Mesendoderm (in vitro differentiated cells): ENCODE measurements at regions not wholly inside any gene's neighbourhood (a gene's known extent, or its start where the extent isn't known, plus 50 kb on each side); places are given as distances from the start of the nearest gene placed in this dataset.

Experiments used
- DNase-seq: peaks from one replicate; pipeline ENCODE4 v3.0.0; 2013
- H2AK5ac ChIP-seq: 2 replicates; pipeline ENCODE4 v1.6.1; 2013; ENCODE audit warnings: low read length, inconsistent platforms
- H2BK120ac ChIP-seq: 2 replicates; pipeline ENCODE4 v1.6.1; 2013; ENCODE audit warnings: low read depth, mild to moderate bottlenecking, low read length, moderate library complexity, mixed read lengths
- H2BK15ac ChIP-seq: replicated peaks from 2 replicates; pipeline ENCODE4 v1.6.1; 2013; ENCODE audit warnings: low read depth, mild to moderate bottlenecking, moderate library complexity
- H2BK5ac ChIP-seq: 2 replicates; pipeline ENCODE4 v1.6.1; 2013; ENCODE audit warnings: low read length, inconsistent platforms
- H3K18ac ChIP-seq: 2 replicates; pipeline ENCODE4 v1.6.1; 2013; ENCODE audit warnings: mild to moderate bottlenecking, low read length, mixed read lengths
- H3K23ac ChIP-seq: one replicate; pipeline ENCODE4 v1.6.1; 2013; ENCODE audit warnings: low read length
- H3K27ac ChIP-seq: 2 replicates; pipeline ENCODE4 v1.5.1; 2013; ENCODE audit warnings: low read depth, mild to moderate bottlenecking, inconsistent platforms, low read length, moderate library complexity
- H3K27me3 ChIP-seq: 2 replicates; pipeline ENCODE4 v1.6.1; 2013; ENCODE audit warnings: low read length, control low read depth, mild to moderate bottlenecking, inconsistent platforms; ENCODE audit not compliant: insufficient read depth, poor library complexity
- H3K36me3 ChIP-seq: 2 replicates; pipeline ENCODE4 v1.6.1; 2013; ENCODE audit warnings: low read length, inconsistent platforms; ENCODE audit not compliant: control insufficient read depth, insufficient read depth
- H3K4ac ChIP-seq: one replicate; pipeline ENCODE4 v1.6.1; 2013; ENCODE audit warnings: low read depth, mild to moderate bottlenecking, low read length, moderate library complexity
- H3K4me1 ChIP-seq: 2 replicates; pipeline ENCODE4 v1.6.1; 2013; ENCODE audit warnings: low read depth, low read length, inconsistent platforms; ENCODE audit not compliant: control insufficient read depth
- H3K4me2 ChIP-seq: 2 replicates; pipeline ENCODE4 v1.6.1; 2013; ENCODE audit warnings: low read length
- H3K4me3 ChIP-seq: 2 replicates; pipeline ENCODE4 v1.5.1; 2013; ENCODE audit warnings: mild to moderate bottlenecking, low read length
- H3K56ac ChIP-seq: one replicate; pipeline ENCODE4 v1.6.1; 2013; ENCODE audit warnings: low read length
- H3K79me1 ChIP-seq: 2 replicates; pipeline ENCODE4 v1.6.1; 2013; ENCODE audit warnings: low read length, inconsistent platforms
- H3K79me2 ChIP-seq: 2 replicates; pipeline ENCODE4 v1.6.1; 2013; ENCODE audit warnings: mild to moderate bottlenecking, low read length; ENCODE audit not compliant: control insufficient read depth, insufficient read depth
- H3K9ac ChIP-seq: 2 replicates; pipeline ENCODE4 v1.6.1; 2013; ENCODE audit warnings: low read length, inconsistent platforms
- H4K5ac ChIP-seq: one replicate; pipeline ENCODE4 v1.6.1; 2013; ENCODE audit warnings: low read length
- H4K8ac ChIP-seq: one replicate; pipeline ENCODE4 v1.6.1; 2013; ENCODE audit warnings: low read depth, mild to moderate bottlenecking, control low read depth, low read length, moderate library complexity
- WGBS: extraction: QIAGEN DNeasy Blood & Tissue Kit; methylation state at CpG from one replicate; pipeline ENCODE4 v1.1.7; 2013; ENCODE audit warnings: low lambda C conversion rate, missing lambda C conversion rate; ENCODE audit not compliant: insufficient coverage; ENCODE audit errors: extremely low coverage; 5-methylcytosine and 5-hydroxymethylcytosine counted together

DNA sequence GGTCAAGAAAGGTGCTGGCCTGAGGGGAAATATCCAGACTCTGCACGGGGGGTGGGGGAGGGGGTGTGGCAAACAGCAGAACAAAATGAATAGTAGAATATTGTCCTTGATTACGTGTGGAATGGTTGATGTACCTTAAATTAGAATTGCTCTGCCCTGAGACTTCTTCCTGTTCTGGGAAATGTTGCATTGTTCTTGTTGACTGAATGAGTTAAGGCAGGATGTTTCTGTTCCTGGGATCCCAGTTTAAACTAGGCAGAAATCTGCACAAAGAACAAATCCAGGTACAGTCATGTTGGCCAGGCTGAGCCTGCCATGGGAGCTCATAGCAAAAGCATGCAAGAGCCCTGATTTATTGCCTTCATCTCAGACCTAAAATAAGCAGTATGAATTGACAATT, 558.7 kb upstream of the VSTM2A start:
- Histone ChIP-seq H3K4me3 (no peak overlapping the region), H3K79me1 (no peaks in the 10 kb centered on the region), H3K56ac (no peak overlapping the region), H3K4me1 (no peaks in the 10 kb centered on the region), H3K23ac (no peak overlapping the region), H3K9ac (no peak overlapping the region), H3K36me3 (no peaks in the 10 kb centered on the region), H2BK5ac (no peak overlapping the region), H3K18ac (no peak overlapping the region), H4K8ac (no peak overlapping the region), H2BK120ac (no peak overlapping the region), H3K4ac (no peak overlapping the region), H2AK5ac (no peak overlapping the region), H3K79me2 (no peaks in the 10 kb centered on the region), H3K4me2 (no peak overlapping the region), H4K5ac (no peak overlapping the region), H3K27ac (no peak overlapping the region), H2BK15ac (no peak overlapping the region), H3K27me3 (no peaks in the 10 kb centered on the region)
- no CpG with 5 or more reads among the region's 2 CpGs for WGBS
- DNase-seq, result no peak

DNA sequence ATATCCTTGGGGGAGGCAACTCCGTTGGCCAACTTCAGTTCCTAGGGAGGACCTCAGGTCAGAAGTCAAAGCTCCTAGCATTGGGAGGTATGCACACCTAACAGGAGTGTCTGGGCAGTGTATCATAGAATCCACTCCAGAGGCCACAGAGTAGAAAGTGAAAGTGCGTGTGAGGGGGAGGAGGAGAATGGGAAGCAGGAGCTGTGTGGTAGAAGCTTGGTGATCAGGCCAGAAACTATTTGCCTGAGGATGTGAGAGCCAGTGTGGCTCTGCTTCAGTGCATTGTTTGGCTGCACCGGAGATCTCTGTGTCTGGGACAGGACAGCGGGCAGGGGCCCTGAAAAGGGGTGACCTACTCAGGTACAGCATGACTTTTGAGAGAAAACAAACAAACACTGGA, 557.4 kb upstream of the VSTM2A start:
- Histone ChIP-seq H3K23ac (no peak overlapping the region), H3K9ac (no peak overlapping the region), H3K4me1 (no peaks in the 10 kb centered on the region), H3K27ac (no peak overlapping the region), H4K5ac (no peak overlapping the region), H3K4ac (no peak overlapping the region), H3K18ac (no peak overlapping the region), H2BK15ac (no peak overlapping the region), H3K27me3 (no peaks in the 10 kb centered on the region), H2BK120ac (no peak overlapping the region), H4K8ac (no peak overlapping the region), H3K4me2 (no peak overlapping the region), H3K56ac (no peak overlapping the region), H3K4me3 (no peak overlapping the region), H2AK5ac (no peak overlapping the region), H3K79me2 (no peaks in the 10 kb centered on the region), H3K79me1 (no peaks in the 10 kb centered on the region), H3K36me3 (no peaks in the 10 kb centered on the region), H2BK5ac (no peak overlapping the region)
- peak; percentile 2 for DNase-seq
- WGBS, result no CpG with 5 or more reads among the region's 4 CpGs

- no peak overlapping the region for H2BK5ac ChIP-seq
- no CpG with 5 or more reads among the region's 2 CpGs for WGBS
Measured at GRCh38 chr7:53988376-53988775, 553.8 kb upstream of the VSTM2A start.

DNA sequence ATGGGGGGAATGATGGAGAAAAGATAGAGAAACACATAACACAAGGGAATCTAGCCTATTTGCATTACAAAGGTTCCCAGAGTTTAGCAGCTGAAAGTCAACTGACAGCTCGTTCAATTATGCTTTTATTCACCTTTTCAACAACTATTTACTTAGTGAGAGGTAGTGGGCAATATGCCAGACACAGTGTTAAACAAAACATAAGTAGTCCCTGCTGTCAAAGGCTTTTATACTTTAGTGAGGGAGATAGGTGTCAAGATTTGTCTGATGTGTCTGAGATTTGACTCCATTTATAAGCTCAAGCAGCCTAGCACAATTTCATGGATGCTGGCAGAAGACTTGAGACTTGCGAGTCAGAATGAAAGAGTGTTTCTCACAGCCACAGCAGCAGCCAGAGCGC, 549.0 kb upstream of the VSTM2A start:
- DNase-seq, result no peak
- Histone ChIP-seq H3K27ac (no peak overlapping the region), H4K8ac (no peak overlapping the region), H2BK120ac (no peak overlapping the region), H3K9ac (no peak overlapping the region), H2AK5ac (no peak overlapping the region), H4K5ac (no peak overlapping the region), H3K27me3 (no peaks in the 10 kb centered on the region), H3K4ac (no peak overlapping the region), H3K56ac (no peak overlapping the region), H3K79me1 (no peaks in the 10 kb centered on the region), H3K18ac (no peak overlapping the region), H3K79me2 (no peaks in the 10 kb centered on the region), H2BK15ac (no peak overlapping the region), H3K4me3 (no peak overlapping the region), H3K4me2 (no peak overlapping the region), H3K23ac (no peak overlapping the region), H2BK5ac (no peak overlapping the region), H3K4me1 (no peaks in the 10 kb centered on the region), H3K36me3 (no peaks in the 10 kb centered on the region)
- no CpG with 5 or more reads among the region's 3 CpGs for WGBS

More at GRCh38 chr7:53988376-53988775, 553.8 kb upstream of the VSTM2A start:
- Histone ChIP-seq H3K23ac (no peak overlapping the region), H4K5ac (no peak overlapping the region), H3K79me2 (no peaks in the 10 kb centered on the region), H3K4ac (no peak overlapping the region), H4K8ac (no peak overlapping the region), H3K4me1 (no peaks in the 10 kb centered on the region), H3K56ac (no peak overlapping the region), H3K9ac (no peak overlapping the region), H2BK15ac (no peak overlapping the region), H3K4me2 (no peak overlapping the region), H2BK120ac (no peak overlapping the region), H3K36me3 (no peaks in the 10 kb centered on the region), H3K18ac (no peak overlapping the region), H3K4me3 (no peak overlapping the region), H3K79me1 (no peaks in the 10 kb centered on the region), H3K27me3 (no peaks in the 10 kb centered on the region), H3K27ac (no peak overlapping the region), H2AK5ac (no peak overlapping the region)
- no peak for DNase-seq

DNA sequence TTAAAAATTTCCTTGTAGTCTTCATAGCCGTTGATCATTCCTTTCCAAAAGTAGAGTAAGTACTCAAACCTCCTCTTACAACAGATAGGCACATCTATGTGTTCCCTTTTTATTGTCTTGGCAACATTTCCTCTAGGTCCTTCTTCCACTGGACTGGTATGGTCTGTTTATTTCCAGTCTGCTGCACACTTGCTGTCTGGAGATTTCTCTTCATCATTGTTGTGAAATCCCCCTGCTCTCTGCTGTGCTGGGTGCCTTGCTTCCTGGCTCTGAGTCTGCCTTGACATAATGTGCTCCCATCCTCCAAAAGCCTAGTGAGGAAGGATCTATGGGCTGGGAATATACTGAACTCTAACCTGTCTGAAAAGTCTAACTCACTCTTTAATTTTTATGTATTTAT, 545.3 kb upstream of the VSTM2A start:
- H3K4me3 ChIP-seq, result no peak overlapping the region
- no peak overlapping the region for H4K8ac ChIP-seq
- H2AK5ac ChIP-seq, result no peak overlapping the region
- no peaks in the 10 kb centered on the region for H3K36me3 ChIP-seq
- no peaks in the 10 kb centered on the region for H3K27me3 ChIP-seq
- H3K23ac ChIP-seq, result no peak overlapping the region
- no peak overlapping the region for H4K5ac ChIP-seq
- H2BK15ac ChIP-seq, result no peak overlapping the region
- no peaks in the 10 kb centered on the region for H3K79me2 ChIP-seq
- H3K18ac ChIP-seq, result no peak overlapping the region
- H3K4me1 ChIP-seq, result no peaks in the 10 kb centered on the region
- WGBS, result no CpG with 5 or more reads among the region's 1 CpG
- H3K4ac ChIP-seq, result no peak overlapping the region
- no peak for DNase-seq
- H3K56ac ChIP-seq, result no peak overlapping the region
- H3K79me1 ChIP-seq, result no peaks in the 10 kb centered on the region
- H3K27ac ChIP-seq, result no peak overlapping the region
- no peak overlapping the region for H2BK5ac ChIP-seq
- H3K4me2 ChIP-seq, result no peak overlapping the region
- no peak overlapping the region for H3K9ac ChIP-seq
- H2BK120ac ChIP-seq, result no peak overlapping the region

DNA sequence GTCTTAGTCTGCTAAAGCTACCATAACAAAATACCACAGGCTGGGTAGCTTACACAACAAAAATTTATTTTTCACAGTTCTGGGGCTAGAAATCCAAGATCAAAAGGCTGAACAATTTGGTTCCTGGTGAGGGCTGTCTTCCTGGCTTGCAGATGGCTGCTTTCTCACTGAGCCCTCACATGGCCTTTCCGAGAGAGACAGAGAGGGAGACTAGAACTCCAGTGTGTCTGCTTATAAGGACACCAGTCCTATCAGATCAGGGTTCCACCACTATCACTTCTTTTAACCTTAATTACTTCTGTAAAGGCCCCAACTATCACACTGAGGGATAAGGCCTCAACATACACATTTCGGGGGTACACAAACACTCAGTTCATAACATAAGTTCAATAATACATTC, 527.4 kb upstream of the VSTM2A start:
- H2BK5ac ChIP-seq, result no peak overlapping the region
- H3K4ac ChIP-seq, result no peak overlapping the region
- no peak overlapping the region for H3K4me2 ChIP-seq
- no CpG with 5 or more reads among the region's 2 CpGs for WGBS
- no peak overlapping the region for H2AK5ac ChIP-seq
- no peak overlapping the region for H2BK15ac ChIP-seq
- peak; percentile 18 for DNase-seq
- no peaks in the 10 kb centered on the region for H3K27me3 ChIP-seq
- H3K9ac ChIP-seq, result no peak overlapping the region
- no peaks in the 10 kb centered on the region for H3K36me3 ChIP-seq
- no peak overlapping the region for H3K4me3 ChIP-seq
- no peak overlapping the region for H3K56ac ChIP-seq
- no peaks in the 10 kb centered on the region for H3K4me1 ChIP-seq
- H3K79me2 ChIP-seq, result no peaks in the 10 kb centered on the region
- no peak overlapping the region for H3K27ac ChIP-seq
- no peak overlapping the region for H4K5ac ChIP-seq
- no peak overlapping the region for H3K23ac ChIP-seq
- H3K18ac ChIP-seq, result no peak overlapping the region
- H4K8ac ChIP-seq, result no peak overlapping the region
- no peaks in the 10 kb centered on the region for H3K79me1 ChIP-seq
- no peak overlapping the region for H2BK120ac ChIP-seq
